Heart left ventricle (tissue), 13 donors: ENCODE measurements at regions not wholly inside any gene's neighbourhood (a gene's known extent, or its start where the extent isn't known, plus 50 kb on each side); places are given as distances from the start of the nearest gene placed in this dataset.

Source experiments
- CTCF ChIP-seq, 12 donors: fragments of 200-600 bp; sonication (generic) in 4 of 12; IDR thresholded peaks; one replicate each; pipeline versions ENCODE4 v1.5.0 to v1.8.0; 2018 to 2022; ENCODE audit warnings: antibody characterized with exemption in 12 of 12, mild to moderate bottlenecking in 5 of 12
- POLR2A ChIP-seq, 2 donors: fragments of 450-650 bp; IDR thresholded peaks; one replicate each; pipeline ENCODE4 v1.6.1; 2017; ENCODE audit warnings: antibody characterized with exemption in 2 of 2, mild to moderate bottlenecking in 2 of 2, moderate library complexity in 2 of 2
- donor health status: ischemic (EF 13 %, LVEDD 7.1; RV severe dilation, severe dysfunction).
- donor health status: DM: no; HTN: yes; CAD: no.
- donor health status: DM: no; HTN: no; CAD: no.
- donor health status: ischemic (EF 25% LVEDD 6.9; RV normal size, moderate dysfunction).
- donor health status: ischemic (EF 25% LVEDD 5.7; RV mildly dilated, moderate dysfunction).
- donor health status: ischemic (EF 35%, LVEDD 5.7; RV mildly dilated, moderate dysfunction).
- donor health status: nonischemic (EF 11% LVEDD 7.7; RV severe dilation, severe dysfunction).
- donor health status: DM: yes; HTN: yes; CAD: no.
- donor health status: PGD.
- donor health status: ischemic (EF 29% LVEDD 5.4; RV normal size, mild dysfunction).
- donor health status: nonischemic (EF 23%, LVEDD 6.1; RV moderate dilation, normal function).

GRCh38 chr12:115667116-115667515, 610.4 kb downstream of the MED13L start:
- TF ChIP-seq POLR2A (IDR thresholded peaks at IDR 0.05) (no peak), CTCF (IDR thresholded peaks at IDR 0.05) (no peak)
